Panc1 (cell line): ENCODE measurements at regions not wholly inside any gene's neighbourhood (a gene's known extent, or its start where the extent isn't known, plus 50 kb on each side); places are given as distances from the start of the nearest gene placed in this dataset.

ENCODE experiments used
- ATAC-seq: fragments of 200-7000 bp; cut with Tn5 transposase; 2 replicates; pipeline ENCODE4 v1.9.1; 2020; ENCODE audit warnings: mild to moderate bottlenecking, moderate library complexity
- BruUV-seq: library from RNA; stranded (reverse); fragments of 400-500 nt; replicated peaks from 2 replicates; lab custom pipeline; 2021; lab: Mats Ljungman, UMichigan
- CTCF ChIA-PET: fragments of 300-600 bp; sonication (Branson Sonifier 250); formaldehyde crosslinking; loops from one replicate; lab custom pipeline; 2022; ENCODE audit warnings: antibody characterized with exemption; lab: Charles Lee
- POLR2A ChIA-PET: fragments of 300-600 bp; sonication (Branson Sonifier 250); formaldehyde crosslinking; loops from one replicate; lab custom pipeline; 2022; ENCODE audit warnings: antibody characterized with exemption; lab: Charles Lee
- DNase-seq: peaks from one replicate; pipeline ENCODE4 v3.0.0-alpha.2; 2010; ENCODE audit warnings: low read depth, low spot score
- H3K27ac ChIP-seq: 2 replicates; pipeline ENCODE4 v1.5.1; 2011; ENCODE audit warnings: mild to moderate bottlenecking, low read length, inconsistent platforms
- H3K27me3 ChIP-seq: fragments of 200-500 bp; sonication (Bioruptor generic); 2 replicates; pipeline ENCODE4 v1.6.0; 2014; ENCODE audit warnings: low read length, inconsistent platforms; ENCODE audit not compliant: control insufficient read depth, insufficient read depth
- H3K36me3 ChIP-seq: fragments of 200-500 bp; sonication (Bioruptor generic); 2 replicates; pipeline ENCODE4 v1.5.1; 2014; ENCODE audit warnings: inconsistent platforms, mild to moderate bottlenecking, low read length, moderate library complexity; ENCODE audit not compliant: control insufficient read depth, insufficient read depth
- H3K4me1 ChIP-seq: 2 replicates; pipeline ENCODE4 v1.5.1; 2011; ENCODE audit warnings: inconsistent platforms, mild to moderate bottlenecking, low read length, moderate library complexity; ENCODE audit not compliant: control insufficient read depth, insufficient read depth
- H3K4me3 ChIP-seq, 2 experiments: 2 replicates each; pipeline ENCODE4 v1.5.1; 2011 to 2012; ENCODE audit warnings: low read depth in 2 of 2, low read length in 2 of 2, mild to moderate bottlenecking in 2 of 2, inconsistent platforms in 1 of 2, moderate library complexity in 1 of 2
- H3K9me3 ChIP-seq: fragments of 200-500 bp; sonication (Bioruptor generic); 2 replicates; pipeline ENCODE4 v1.5.1; 2014; ENCODE audit warnings: low read depth, mild to moderate bottlenecking, inconsistent platforms, low read length, moderate library complexity; ENCODE audit not compliant: control insufficient read depth, insufficient read depth
- POLR2AphosphoS5 ChIP-seq: IDR thresholded peaks from 2 replicates; pipeline ENCODE4 v1.6.1; 2012; ENCODE audit warnings: mild to moderate bottlenecking, low read depth, low read length, moderate library complexity
- REST ChIP-seq, 2 experiments: IDR thresholded peaks; 2 replicates each; pipeline ENCODE4 v1.6.1; 2011 to 2012; ENCODE audit warnings: low read depth in 2 of 2, control low read depth in 1 of 2, low read length in 1 of 2, mild to moderate bottlenecking in 1 of 2, moderate library complexity in 1 of 2; ENCODE audit not compliant: insufficient read depth in 1 of 2
- SIN3A ChIP-seq: IDR thresholded peaks from 2 replicates; pipeline ENCODE4 v1.6.1; 2012; ENCODE audit warnings: low read depth, mild to moderate bottlenecking, low read length, moderate library complexity, borderline replicate concordance; ENCODE audit not compliant: insufficient read depth
- TCF7L2 ChIP-seq: IDR thresholded peaks from 2 replicates; pipeline ENCODE4 v1.6.1; 2011; ENCODE audit warnings: mild to moderate bottlenecking, low read depth, low read length, inconsistent platforms
- in situ Hi-C: cut with HindIII; loops from 2 replicates; pipeline ENCODE4 v1.10.0; 2016; ENCODE audit warnings: low sequenced_read_pairs, low pct_unique_long_range_greater_than_20kb
- intact Hi-C: fragments of 100-400 bp; cut with micrococcal nuclease; formaldehyde crosslinking; loops from one replicate; pipeline ENCODE4 v1.10.0; 2022; ENCODE audit not compliant: unreplicated experiment
- TF ChIP-seq, protein P1 (sequence below): fragments of 450-650 bp; IDR thresholded peaks from 2 replicates; pipeline ENCODE4 v1.5.1; 2017; ENCODE audit warnings: mild to moderate bottlenecking

- CTCF ChIA-PET = no interaction called here
- in situ Hi-C loops (no loop called here), intact Hi-C loops (no loop called here)
- POLR2A ChIA-PET = no interaction called here
- no peak overlapping the region for H3K4me3 ChIP-seq
- H3K4me1 ChIP-seq = no peaks in the 10 kb centered on the region
- H3K27ac ChIP-seq = no peak overlapping the region
- H3K9me3 ChIP-seq = no peaks in the 10 kb centered on the region
- TF ChIP-seq TCF7L2 (no peak), REST (IDR thresholded peaks at IDR 0.05; ENCODE audit: insufficient read depth in 1 of 2, low read depth in 2 of 2, low read length in 1 of 2) (no peak), POLR2AphosphoS5 (no peak), SIN3A (no peak)
- TF ChIP-seq, protein P1, sequence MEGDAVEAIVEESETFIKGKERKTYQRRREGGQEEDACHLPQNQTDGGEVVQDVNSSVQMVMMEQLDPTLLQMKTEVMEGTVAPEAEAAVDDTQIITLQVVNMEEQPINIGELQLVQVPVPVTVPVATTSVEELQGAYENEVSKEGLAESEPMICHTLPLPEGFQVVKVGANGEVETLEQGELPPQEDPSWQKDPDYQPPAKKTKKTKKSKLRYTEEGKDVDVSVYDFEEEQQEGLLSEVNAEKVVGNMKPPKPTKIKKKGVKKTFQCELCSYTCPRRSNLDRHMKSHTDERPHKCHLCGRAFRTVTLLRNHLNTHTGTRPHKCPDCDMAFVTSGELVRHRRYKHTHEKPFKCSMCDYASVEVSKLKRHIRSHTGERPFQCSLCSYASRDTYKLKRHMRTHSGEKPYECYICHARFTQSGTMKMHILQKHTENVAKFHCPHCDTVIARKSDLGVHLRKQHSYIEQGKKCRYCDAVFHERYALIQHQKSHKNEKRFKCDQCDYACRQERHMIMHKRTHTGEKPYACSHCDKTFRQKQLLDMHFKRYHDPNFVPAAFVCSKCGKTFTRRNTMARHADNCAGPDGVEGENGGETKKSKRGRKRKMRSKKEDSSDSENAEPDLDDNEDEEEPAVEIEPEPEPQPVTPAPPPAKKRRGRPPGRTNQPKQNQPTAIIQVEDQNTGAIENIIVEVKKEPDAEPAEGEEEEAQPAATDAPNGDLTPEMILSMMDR = no peak
- no peaks in the 10 kb centered on the region for H3K36me3 ChIP-seq
- BruUV-seq = no TSS peak
- no peaks in the 10 kb centered on the region for H3K27me3 ChIP-seq
- DNase-seq (no peak), ATAC-seq (no peak)
Measured at GRCh38 chr2:234731236-234731635, 220.6 kb upstream of the SH3BP4 start.

DNA sequence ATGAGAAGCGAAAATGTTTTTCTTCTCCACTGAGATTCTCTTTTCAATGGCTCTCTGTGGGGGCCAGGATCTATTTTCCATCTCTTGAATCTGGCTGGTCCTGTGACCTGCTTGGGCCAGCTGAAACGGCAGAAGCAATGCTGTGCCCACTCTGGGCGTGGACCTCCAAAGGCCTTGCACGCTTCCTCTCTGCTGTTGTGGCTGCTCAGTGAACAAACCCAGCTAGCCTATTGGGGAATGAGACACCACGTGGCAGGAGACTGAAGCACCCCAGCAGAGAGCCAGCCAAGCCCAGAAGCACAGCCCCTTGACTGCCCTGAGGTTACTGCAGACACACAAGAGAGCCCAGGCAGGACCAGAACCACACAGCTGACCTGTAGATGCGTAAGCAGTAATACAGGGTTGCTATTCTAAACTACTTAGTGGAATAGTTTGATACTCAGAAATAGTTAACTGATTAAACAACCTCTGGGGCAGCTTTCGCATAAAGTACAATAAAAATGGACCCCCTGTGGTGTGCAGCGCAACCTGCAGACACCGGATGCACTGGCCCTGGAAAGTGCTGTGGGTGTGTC, 221.7 kb upstream of the SH3BP4 start:
- in situ Hi-C loops = no loop called here
- H3K27ac ChIP-seq = no peak overlapping the region

More for the DNA sequence above, 221.7 kb upstream of the SH3BP4 start:
- BruUV-seq = no TSS peak
- CTCF ChIA-PET = no interaction called here
- POLR2A ChIA-PET = no interaction called here
- Histone ChIP-seq H3K36me3 (no peaks in the 10 kb centered on the region), H3K4me1 (no peaks in the 10 kb centered on the region), H3K27me3 (no peaks in the 10 kb centered on the region), H3K4me3 (no peak overlapping the region), H3K9me3 (no peaks in the 10 kb centered on the region)
- intact Hi-C loops = no loop called here
- DNase-seq = no peak
- no peak; the same call in 1 of the 2 replicates for ATAC-seq
- TF ChIP-seq SIN3A (no peak), POLR2AphosphoS5 (no peak)
- TF ChIP-seq, protein P1 = no peak
